HUES48 (cell line): ENCODE measurements at regions not wholly inside any gene's neighbourhood (a gene's known extent, or its start where the extent isn't known, plus 50 kb on each side); places are given as distances from the start of the nearest gene placed in this dataset.

Experiments
- H3K27ac ChIP-seq: one replicate; pipeline ENCODE4 v1.7.0; 2013; ENCODE audit warnings: low read depth, low read length, inconsistent platforms
- H3K27me3 ChIP-seq: 2 replicates; pipeline ENCODE4 v1.6.1; 2013; ENCODE audit warnings: mild to moderate bottlenecking, low read length; ENCODE audit not compliant: control insufficient read depth, insufficient read depth
- H3K36me3 ChIP-seq: 2 replicates; pipeline ENCODE4 v1.6.1; 2013; ENCODE audit warnings: low read length; ENCODE audit not compliant: control insufficient read depth, insufficient read depth
- H3K4me1 ChIP-seq: 2 replicates; pipeline ENCODE4 v1.6.1; 2013; ENCODE audit warnings: mild to moderate bottlenecking, low read length; ENCODE audit not compliant: control insufficient read depth, insufficient read depth
- H3K4me3 ChIP-seq: 2 replicates; pipeline ENCODE4 v1.5.1; 2013; ENCODE audit warnings: mild to moderate bottlenecking, low read depth, low read length
- H3K9ac ChIP-seq: 2 replicates; pipeline ENCODE4 v1.6.1; 2013; ENCODE audit warnings: mild to moderate bottlenecking, low read depth, low read length, moderate library complexity
- H3K9me3 ChIP-seq: 2 replicates; pipeline ENCODE4 v1.6.1; 2013; ENCODE audit warnings: low read length; ENCODE audit not compliant: control insufficient read depth, insufficient read depth

- peaks cover 5% of the 10 kb centered on the region; the same call in 1 of the 2 replicates for H3K4me1 ChIP-seq
- no peak overlapping the region for H3K4me3 ChIP-seq
- no peaks in the 10 kb centered on the region for H3K27me3 ChIP-seq
- no peak overlapping the region for H3K27ac ChIP-seq
- H3K9me3 ChIP-seq, result no peaks in the 10 kb centered on the region
- no peak overlapping the region for H3K9ac ChIP-seq
- H3K36me3 ChIP-seq, result no peaks in the 10 kb centered on the region
Observed at GRCh38 chr2:105577762-105578161, 166.9 kb upstream of the NCK2 start.

GRCh38 chr2:105576440-105577241 is 168.1 kb upstream of the NCK2 start:
- Histone ChIP-seq H3K9me3 (no peaks in the 10 kb centered on the region), H3K36me3 (no peaks in the 10 kb centered on the region), H3K27ac (no peak overlapping the region), H3K4me1 (peaks cover 5% of the 10 kb centered on the region; the same call in 1 of the 2 replicates), H3K9ac (no peak overlapping the region), H3K4me3 (no peak overlapping the region), H3K27me3 (no peaks in the 10 kb centered on the region)

GRCh38 chr2:105576050-105576439 is 168.7 kb upstream of the NCK2 start:
- Histone ChIP-seq H3K4me3 (no peak overlapping the region), H3K36me3 (no peaks in the 10 kb centered on the region), H3K27me3 (no peaks in the 10 kb centered on the region), H3K27ac (no peak overlapping the region), H3K9ac (no peak overlapping the region), H3K9me3 (no peaks in the 10 kb centered on the region), H3K4me1 (peaks cover 5% of the 10 kb centered on the region; the same call in 1 of the 2 replicates)

- H3K27me3 ChIP-seq, result no peaks in the 10 kb centered on the region
- H3K27ac ChIP-seq, result no peak overlapping the region
- H3K9me3 ChIP-seq, result no peaks in the 10 kb centered on the region
- H3K4me1 ChIP-seq, result peaks cover 5% of the 10 kb centered on the region; the same call in 1 of the 2 replicates
- H3K9ac ChIP-seq, result no peak overlapping the region
- no peak overlapping the region for H3K4me3 ChIP-seq
- no peaks in the 10 kb centered on the region for H3K36me3 ChIP-seq
Observed at GRCh38 chr2:105575499-105576025, 169.2 kb upstream of the NCK2 start.

GRCh38 chr2:105574796-105575344 is 169.8 kb upstream of the NCK2 start:
- Histone ChIP-seq H3K9ac (no peak overlapping the region), H3K9me3 (no peaks in the 10 kb centered on the region), H3K4me3 (no peak overlapping the region), H3K27me3 (no peaks in the 10 kb centered on the region), H3K27ac (no peak overlapping the region), H3K4me1 (peaks cover 5% of the 10 kb centered on the region; the same call in 1 of the 2 replicates), H3K36me3 (no peaks in the 10 kb centered on the region)

GRCh38 chr2:105573910-105574655 is 170.6 kb upstream of the NCK2 start:
- no peak overlapping the region for H3K27ac ChIP-seq
- peaks cover 5% of the 10 kb centered on the region; the same call in 1 of the 2 replicates for H3K4me1 ChIP-seq
- no peaks in the 10 kb centered on the region for H3K27me3 ChIP-seq
- H3K9ac ChIP-seq, result no peak overlapping the region
- H3K36me3 ChIP-seq, result no peaks in the 10 kb centered on the region
- no peaks in the 10 kb centered on the region for H3K9me3 ChIP-seq
- no peak overlapping the region for H3K4me3 ChIP-seq

GRCh38 chr2:105573490-105573889 is 171.2 kb upstream of the NCK2 start:
- no peak overlapping the region for H3K9ac ChIP-seq
- no peak overlapping the region for H3K4me3 ChIP-seq
- H3K9me3 ChIP-seq, result no peaks in the 10 kb centered on the region
- H3K27me3 ChIP-seq, result no peaks in the 10 kb centered on the region
- peaks cover 5% of the 10 kb centered on the region; the same call in 1 of the 2 replicates for H3K4me1 ChIP-seq
- H3K36me3 ChIP-seq, result no peaks in the 10 kb centered on the region
- no peak overlapping the region for H3K27ac ChIP-seq

GRCh38 chr2:105571445-105571987 is 172.7 kb upstream of the FHL2 start:
- H3K27me3 ChIP-seq, result no peaks in the 10 kb centered on the region
- H3K36me3 ChIP-seq, result no peaks in the 10 kb centered on the region
- H3K4me3 ChIP-seq, result no peak overlapping the region
- H3K9ac ChIP-seq, result no peak overlapping the region
- H3K9me3 ChIP-seq, result no peaks in the 10 kb centered on the region
- peaks cover 2% of the 10 kb centered on the region; the same call in 1 of the 2 replicates for H3K4me1 ChIP-seq
- H3K27ac ChIP-seq, result no peak overlapping the region

DNA sequence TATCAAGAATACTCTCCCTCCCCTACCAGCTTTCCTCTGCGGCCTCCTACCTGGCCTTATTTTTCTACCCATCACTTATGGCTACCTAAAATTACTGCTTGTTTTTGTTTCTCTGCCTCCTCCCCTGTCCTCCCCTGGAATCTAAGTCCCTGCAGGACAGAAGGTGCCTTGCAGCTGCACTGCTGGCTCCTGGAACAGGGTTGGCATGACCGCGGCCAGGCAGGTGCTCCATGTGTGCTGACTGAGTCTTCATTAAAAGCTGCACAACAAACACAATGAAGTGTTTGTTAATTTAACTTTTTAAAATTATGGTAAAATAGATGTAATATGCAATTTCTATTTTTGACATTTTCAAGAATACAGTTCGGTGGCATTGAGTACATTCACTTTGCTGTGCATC is 171.9 kb upstream of the FHL2 start:
- Histone ChIP-seq H3K9me3 (no peaks in the 10 kb centered on the region), H3K27ac (no peak overlapping the region), H3K4me3 (no peak overlapping the region), H3K4me1 (no peaks in the 10 kb centered on the region), H3K9ac (no peak overlapping the region), H3K27me3 (no peaks in the 10 kb centered on the region), H3K36me3 (no peaks in the 10 kb centered on the region)

GRCh38 chr2:105570326-105570725 is 171.5 kb upstream of the FHL2 start:
- no peak overlapping the region for H3K9ac ChIP-seq
- no peak overlapping the region for H3K4me3 ChIP-seq
- no peaks in the 10 kb centered on the region for H3K4me1 ChIP-seq
- no peak overlapping the region for H3K27ac ChIP-seq
- H3K27me3 ChIP-seq, result no peaks in the 10 kb centered on the region
- no peaks in the 10 kb centered on the region for H3K9me3 ChIP-seq
- no peaks in the 10 kb centered on the region for H3K36me3 ChIP-seq
